OCI-LY7 (cell line): ENCODE measurements at regions not wholly inside any gene's neighbourhood (a gene's known extent, or its start where the extent isn't known, plus 50 kb on each side); places are given as distances from the start of the nearest gene placed in this dataset.

ENCODE experiments used
- BruUV-seq: library from RNA; stranded (reverse); fragments of 400-500 nt; replicated peaks from 2 replicates; lab custom pipeline; 2021; lab: Mats Ljungman, UMichigan
- CTCF ChIA-PET: fragments of 300-600 bp; sonication (Branson Sonifier 250); formaldehyde crosslinking; loops from one replicate; lab custom pipeline; 2022; ENCODE audit warnings: antibody characterized with exemption; ENCODE audit not compliant: unreplicated experiment; lab: Charles Lee
- POLR2A ChIA-PET: fragments of 300-600 bp; sonication (Branson Sonifier 250); formaldehyde crosslinking; loops from one replicate; lab custom pipeline; 2022; ENCODE audit warnings: antibody characterized with exemption; lab: Charles Lee
- DNase-seq: peaks from one replicate; pipeline ENCODE4 v3.0.0-alpha.2; 2015; ENCODE audit warnings: low spot score
- H2AFZ ChIP-seq: fragments of 200-600 bp; sonication (generic), shearing (Covaris generic); 2 replicates; pipeline ENCODE4 v1.6.1; 2014; ENCODE audit warnings: mild to moderate bottlenecking, antibody characterized with exemption, low read length, moderate library complexity
- H3K27ac ChIP-seq: fragments of 200-600 bp; sonication (generic); 2 replicates; pipeline ENCODE4 v1.5.1; 2014; ENCODE audit warnings: mixed run types, low read depth, mild to moderate bottlenecking, moderate library complexity, low read length, inconsistent platforms; ENCODE audit not compliant: poor library complexity, severe bottlenecking
- H3K36me3 ChIP-seq: fragments of 200-600 bp; sonication (generic); 2 replicates; pipeline ENCODE4 v1.6.1; 2014; ENCODE audit warnings: mild to moderate bottlenecking, antibody characterized with exemption, low read length, moderate library complexity, mixed read lengths; ENCODE audit not compliant: insufficient read depth
- H3K4me1 ChIP-seq: fragments of 200-600 bp; sonication (generic); 2 replicates; pipeline ENCODE4 v1.5.1; 2014; ENCODE audit warnings: mild to moderate bottlenecking, low read length; ENCODE audit not compliant: insufficient read depth, poor library complexity, severe bottlenecking
- H3K4me2 ChIP-seq: fragments of 200-600 bp; sonication (generic); 2 replicates; pipeline ENCODE4 v1.6.1; 2014; ENCODE audit warnings: mild to moderate bottlenecking, low read length
- H3K4me3 ChIP-seq: fragments of 200-600 bp; sonication (generic); 2 replicates; pipeline ENCODE4 v1.5.1; 2014; ENCODE audit warnings: mild to moderate bottlenecking, low read depth, low read length; ENCODE audit not compliant: poor library complexity, severe bottlenecking
- H3K79me2 ChIP-seq: fragments of 200-600 bp; sonication (generic); 2 replicates; pipeline ENCODE4 v1.6.1; 2016; ENCODE audit warnings: low read depth, mild to moderate bottlenecking, low read length, moderate library complexity, mixed read lengths; ENCODE audit not compliant: insufficient read depth
- H3K9me2 ChIP-seq: fragments of 200-600 bp; sonication (generic); 2 replicates; pipeline ENCODE4 v1.6.1; 2016; ENCODE audit warnings: mild to moderate bottlenecking, low read length, mixed read lengths; ENCODE audit not compliant: insufficient read depth
- H3K9me3 ChIP-seq: fragments of 200-600 bp; sonication (generic); 2 replicates; pipeline ENCODE4 v1.6.1; 2014; ENCODE audit warnings: mild to moderate bottlenecking, mixed run types, low read length, mixed read lengths
- H4K20me1 ChIP-seq: fragments of 200-600 bp; sonication (generic); 2 replicates; pipeline ENCODE4 v1.6.1; 2014; ENCODE audit warnings: mild to moderate bottlenecking, antibody characterized with exemption, low read length, moderate library complexity, mixed read lengths; ENCODE audit not compliant: insufficient read depth
- EZH2phosphoT487 ChIP-seq: fragments of 200-600 bp; sonication (generic); IDR thresholded peaks from 2 replicates; pipeline ENCODE4 v1.6.1; 2018; ENCODE audit warnings: low read depth, borderline replicate concordance, mild to moderate bottlenecking, mixed run types, antibody characterized with exemption, low read length, moderate library complexity, mixed read lengths
- intact Hi-C: fragments of 100-400 bp; cut with micrococcal nuclease; formaldehyde crosslinking; loops from one replicate; pipeline ENCODE4 v1.10.0; 2022; ENCODE audit not compliant: unreplicated experiment
- TF ChIP-seq, protein P1 (sequence below): fragments of 200-600 bp; sonication (generic); conservative IDR thresholded peaks from 2 replicates; pipeline ENCODE4 v1.5.1; 2014; ENCODE audit warnings: mild to moderate bottlenecking, antibody characterized with exemption, low read length, moderate library complexity, mixed read lengths

DNA sequence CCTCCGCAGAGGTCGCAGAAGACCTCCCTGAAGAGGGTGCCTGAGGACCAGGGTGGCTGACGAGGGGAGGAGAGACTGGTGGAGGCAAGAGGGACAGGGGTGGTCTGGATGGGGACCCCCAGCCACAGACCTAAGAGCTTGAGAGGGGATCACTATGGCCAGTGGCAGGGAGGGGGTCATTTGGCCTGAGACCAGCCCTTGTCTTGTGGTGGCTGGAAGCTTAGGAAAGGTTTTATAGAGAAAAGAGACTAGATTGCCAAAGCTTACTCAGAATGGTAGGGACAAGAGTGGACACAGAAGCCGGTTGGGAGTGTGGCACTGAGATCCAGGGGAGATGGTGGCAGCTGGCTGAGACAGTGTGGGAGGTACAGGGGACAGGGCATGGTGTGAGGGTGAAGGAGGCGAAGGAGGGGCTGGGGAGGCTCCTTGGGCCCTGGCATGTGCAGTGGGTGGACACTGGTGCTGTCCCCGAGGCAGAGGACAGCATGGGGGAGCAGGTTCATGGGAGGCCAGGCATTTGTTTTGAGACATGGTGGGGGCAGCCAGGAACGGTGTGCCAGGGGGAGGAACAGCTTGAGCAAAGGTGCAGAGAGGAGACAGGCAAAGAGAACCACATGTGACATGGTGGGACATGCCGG, 123.0 kb downstream of the C9orf50 start:
- Histone ChIP-seq H4K20me1 (no peaks in the 10 kb centered on the region), H3K27ac (no peak overlapping the region), H3K79me2 (no peaks in the 10 kb centered on the region), H3K4me1 (peaks cover 8% of the 10 kb centered on the region), H3K36me3 (no peaks in the 10 kb centered on the region), H3K9me3 (no peaks in the 10 kb centered on the region), H3K4me3 (no peak overlapping the region), H3K9me2 (no peaks in the 10 kb centered on the region), H3K4me2 (no peak overlapping the region), H2AFZ (no peak overlapping the region)
- ChIA-PET POLR2A (no interaction called here), CTCF (no interaction called here)
- TF ChIP-seq, protein P1, sequence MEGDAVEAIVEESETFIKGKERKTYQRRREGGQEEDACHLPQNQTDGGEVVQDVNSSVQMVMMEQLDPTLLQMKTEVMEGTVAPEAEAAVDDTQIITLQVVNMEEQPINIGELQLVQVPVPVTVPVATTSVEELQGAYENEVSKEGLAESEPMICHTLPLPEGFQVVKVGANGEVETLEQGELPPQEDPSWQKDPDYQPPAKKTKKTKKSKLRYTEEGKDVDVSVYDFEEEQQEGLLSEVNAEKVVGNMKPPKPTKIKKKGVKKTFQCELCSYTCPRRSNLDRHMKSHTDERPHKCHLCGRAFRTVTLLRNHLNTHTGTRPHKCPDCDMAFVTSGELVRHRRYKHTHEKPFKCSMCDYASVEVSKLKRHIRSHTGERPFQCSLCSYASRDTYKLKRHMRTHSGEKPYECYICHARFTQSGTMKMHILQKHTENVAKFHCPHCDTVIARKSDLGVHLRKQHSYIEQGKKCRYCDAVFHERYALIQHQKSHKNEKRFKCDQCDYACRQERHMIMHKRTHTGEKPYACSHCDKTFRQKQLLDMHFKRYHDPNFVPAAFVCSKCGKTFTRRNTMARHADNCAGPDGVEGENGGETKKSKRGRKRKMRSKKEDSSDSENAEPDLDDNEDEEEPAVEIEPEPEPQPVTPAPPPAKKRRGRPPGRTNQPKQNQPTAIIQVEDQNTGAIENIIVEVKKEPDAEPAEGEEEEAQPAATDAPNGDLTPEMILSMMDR: no peak
- no peak for TF ChIP-seq EZH2phosphoT487
- no TSS peak for BruUV-seq
- intact Hi-C loops: loop anchor here (10.0 kb wide), 1 partner anchor 323 kb away; the partner anchor contains the start of gene IER5L
- DNase-seq: no peak

DNA sequence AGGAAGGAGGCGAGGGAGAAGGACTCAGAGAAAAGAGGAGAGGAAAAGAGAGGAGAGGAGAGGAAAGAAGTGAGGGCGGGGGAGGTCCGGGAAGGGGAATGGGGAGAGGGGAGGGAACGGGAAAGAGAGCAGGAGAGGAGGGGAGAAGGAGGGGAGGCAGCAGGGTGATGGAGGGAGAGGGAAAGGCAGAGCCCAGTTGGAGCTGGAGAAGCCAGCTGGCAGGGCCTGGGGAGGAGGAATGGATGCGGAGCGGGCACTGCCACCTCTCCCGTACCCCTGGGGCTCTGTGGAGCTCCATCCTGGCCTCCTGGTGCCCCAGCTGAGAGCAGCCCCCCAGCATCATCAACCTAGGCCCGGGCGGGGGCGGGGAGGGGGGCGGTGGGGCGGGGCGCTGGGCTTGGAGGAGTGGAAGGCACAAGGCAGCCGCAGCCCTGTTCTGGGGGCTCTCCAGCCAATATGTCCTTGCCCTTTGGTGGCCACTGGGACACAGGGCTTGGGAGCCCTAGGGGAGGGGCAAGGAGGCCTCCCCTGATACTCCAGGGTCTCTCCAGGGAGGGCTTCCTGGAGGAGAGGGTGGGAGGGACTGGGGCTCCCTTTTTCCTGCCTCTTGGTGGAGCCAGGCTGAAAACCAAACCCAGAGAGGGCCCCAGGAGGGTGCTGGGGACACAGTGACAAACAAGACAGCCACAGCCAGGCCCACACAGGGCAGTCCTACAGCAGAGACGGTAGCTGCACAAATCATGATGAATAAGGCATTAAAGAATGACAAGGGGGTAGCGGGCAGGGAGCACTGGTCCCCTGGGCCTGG, 123.7 kb downstream of the C9orf50 start:
- ChIA-PET CTCF (no interaction called here), POLR2A (interaction anchor here (0.5 kb wide), 1 partner anchor 9 kb away, joined by 3 read pairs; no protein-coding TSS in a partner anchor)
- Histone ChIP-seq H3K9me2 (no peaks in the 10 kb centered on the region), H3K36me3 (no peaks in the 10 kb centered on the region), H4K20me1 (no peaks in the 10 kb centered on the region), H3K27ac (no peak overlapping the region), H3K4me1 (peaks cover 8% of the 10 kb centered on the region), H3K4me3 (no peak overlapping the region), H3K79me2 (no peaks in the 10 kb centered on the region), H3K9me3 (no peaks in the 10 kb centered on the region), H2AFZ (no peak overlapping the region), H3K4me2 (peak overlapping the region; percentile 37; the same call in 1 of the 2 replicates)
- intact Hi-C loops: loop anchor here (10.0 kb wide), 1 partner anchor 322 kb away; the partner anchor contains the start of gene IER5L
- DNase-seq: no peak
- BruUV-seq: no TSS peak
- TF ChIP-seq EZH2phosphoT487: no peak
- TF ChIP-seq, protein P1: no peak
